ENCODE measurements at regions not wholly inside any gene's neighbourhood (a gene's known extent, or its start where the extent isn't known, plus 50 kb on each side); places are given as distances from the start of the nearest gene placed in this dataset.

- Mint-ChIP-seq H3K36me3 (no peaks in the 10 kb centered on the region), H3K4me1 (peaks cover 11% of the 10 kb centered on the region)
- ATAC-seq: no peak
Measured at GRCh38 chr18:44393406-44393805, 287.3 kb upstream of the SETBP1 start.

GRCh38 chr18:44396550-44396949, 284.1 kb upstream of the SETBP1 start:
- Mint-ChIP-seq H3K27ac (no peak overlapping the region), H3K4me1 (peaks cover 11% of the 10 kb centered on the region), H3K36me3 (no peaks in the 10 kb centered on the region), H3K4me3 (no peak overlapping the region), H3K27me3 (ENCODE audit: low read depth) (no peaks in the 10 kb centered on the region), H3K9me3 (no peaks in the 10 kb centered on the region)
- POLR2A ChIA-PET: no interaction called here
- DNase-seq (ENCODE audit: low spot score) (no peak), ATAC-seq (no peak)
- CTCF ChIA-PET: no interaction called here
- TF ChIP-seq AR (CRISPR knock-in tag; IDR thresholded peaks at IDR 0.05) (no peak), ARID4B (CRISPR knock-in tag; IDR thresholded peaks at IDR 0.05; ENCODE audit: borderline replicate concordance) (no peak), ZNF671 (CRISPR knock-in tag; IDR thresholded peaks at IDR 0.05) (no peak)

More at GRCh38 chr18:44393406-44393805, 287.3 kb upstream of the SETBP1 start:
- H3K27ac Mint-ChIP-seq: no peak overlapping the region
- DNase-seq (ENCODE audit: low spot score): no peak
- POLR2A ChIA-PET: no interaction called here
- CTCF ChIA-PET: no interaction called here
- no peaks in the 10 kb centered on the region for H3K9me3 Mint-ChIP-seq
- no peak for TF ChIP-seq FOXK1 (CRISPR knock-in tag; IDR thresholded peaks at IDR 0.05)
- TF ChIP-seq RELA (CRISPR knock-in tag; IDR thresholded peaks at IDR 0.05; ENCODE audit: borderline replicate concordance): no peak
- TF ChIP-seq E2F5 (CRISPR knock-in tag; IDR thresholded peaks at IDR 0.05): no peak
- no peak for TF ChIP-seq ATF6 (CRISPR knock-in tag; IDR thresholded peaks at IDR 0.05)
- TF ChIP-seq FOXP4 (CRISPR knock-in tag; IDR thresholded peaks at IDR 0.05): no peak
- no peak for TF ChIP-seq TP53 (CRISPR knock-in tag; IDR thresholded peaks at IDR 0.05)
- no peak for TF ChIP-seq SOX15 (CRISPR knock-in tag; IDR thresholded peaks at IDR 0.05)
- no peak for TF ChIP-seq TEAD1 (CRISPR knock-in tag; IDR thresholded peaks at IDR 0.05)
- TF ChIP-seq ATF1 (CRISPR knock-in tag; IDR thresholded peaks at IDR 0.05): no peak
- no peak for TF ChIP-seq OVOL2 (CRISPR knock-in tag; IDR thresholded peaks at IDR 0.05; ENCODE audit: borderline replicate concordance)
- TF ChIP-seq FOXJ3 (CRISPR knock-in tag; IDR thresholded peaks at IDR 0.05; ENCODE audit: borderline replicate concordance): no peak
- TF ChIP-seq HMGXB4 (CRISPR knock-in tag; IDR thresholded peaks at IDR 0.05): no peak
- no peak overlapping the region for H3K4me3 Mint-ChIP-seq
- no peaks in the 10 kb centered on the region for H3K27me3 Mint-ChIP-seq (ENCODE audit: low read depth)
